Loucy (cell line): ENCODE measurements at regions not wholly inside any gene's neighbourhood (a gene's known extent, or its start where the extent isn't known, plus 50 kb on each side); places are given as distances from the start of the nearest gene placed in this dataset.

ENCODE experiments used
- CTCF ChIP-seq: fragments of 200-600 bp; sonication (generic); conservative IDR thresholded peaks from 2 replicates; pipeline ENCODE4 v1.5.1; 2014; ENCODE audit warnings: mild to moderate bottlenecking, antibody characterized with exemption, low read length
- EZH2phosphoT487 ChIP-seq: fragments of 200-600 bp; IDR thresholded peaks from 2 replicates; pipeline ENCODE4 v1.6.1; 2018; ENCODE audit warnings: antibody characterized with exemption, mild to moderate bottlenecking, moderate library complexity, borderline replicate concordance

- TF ChIP-seq CTCF = no peak
- no peak for TF ChIP-seq EZH2phosphoT487
Measured at GRCh38 chr2:200226451-200227426, 79.8 kb upstream of the SPATS2L start.
